ENCODE measurements at regions not wholly inside any gene's neighbourhood (a gene's known extent, or its start where the extent isn't known, plus 50 kb on each side); places are given as distances from the start of the nearest gene placed in this dataset.

DNA sequence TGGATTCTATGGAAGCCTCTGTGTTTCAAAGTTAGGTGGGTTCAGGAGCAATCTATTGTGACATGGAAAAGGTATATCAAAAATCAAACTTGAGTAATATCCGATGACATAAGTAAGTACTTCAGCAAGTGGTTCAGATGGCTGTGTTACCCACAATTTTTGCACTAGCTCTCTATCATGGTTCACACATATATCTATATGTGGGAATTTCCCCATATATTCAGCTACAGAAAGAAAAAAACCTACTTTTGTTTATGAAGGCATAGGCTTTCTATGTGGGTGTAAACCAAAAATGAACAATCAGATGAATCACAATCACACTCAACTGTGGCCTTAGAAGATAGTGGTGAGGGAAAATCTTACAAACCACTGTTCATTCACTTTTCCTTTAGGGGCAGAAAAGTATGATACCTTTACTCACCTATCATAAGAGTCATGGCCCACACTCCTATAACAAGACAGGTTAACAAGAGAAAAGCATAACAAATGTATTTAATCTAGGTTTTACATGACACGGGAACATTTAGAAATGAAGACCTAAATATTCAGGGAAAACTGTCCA is 449.6 kb upstream of the HTR1E start:
- TF ChIP-seq ZNF274 (IDR thresholded peaks at IDR 0.05; ENCODE audit: low read depth, low read length) (no peak), SUZ12 (IDR thresholded peaks at IDR 0.05; ENCODE audit: extremely low read depth, insufficient read depth, insufficient read length) (no peak)

Measured in NT2/D1 (cell line).